OCI-LY3 (cell line): ENCODE measurements at regions not wholly inside any gene's neighbourhood (a gene's known extent, or its start where the extent isn't known, plus 50 kb on each side); places are given as distances from the start of the nearest gene placed in this dataset.

Experiments used
- H2AFZ ChIP-seq: fragments of 200-600, 300-600 bp; shearing (Covaris generic); 2 replicates; pipeline ENCODE4 v1.6.0; 2014; ENCODE audit warnings: antibody characterized with exemption, low read depth, low read length
- H3K27ac ChIP-seq: fragments of 200-600, 300-600 bp; sonication (generic); 2 replicates; pipeline ENCODE4 v1.5.1; 2014; ENCODE audit warnings: mild to moderate bottlenecking, low read length, moderate library complexity, mixed read lengths
- H3K27me3 ChIP-seq: fragments of 200-600, 300-600 bp; sonication (generic); 2 replicates; pipeline ENCODE4 v1.6.1; 2014; ENCODE audit warnings: low read depth, low read length, mixed read lengths
- H3K36me3 ChIP-seq: fragments of 200-600, 300-600 bp; sonication (generic); replicated peaks from 2 replicates; pipeline ENCODE3; 2014; ENCODE audit warnings: low read depth, low read length, mixed read lengths
- H3K4me1 ChIP-seq: fragments of 300-600, 200-600 bp; sonication (generic); 2 replicates; pipeline ENCODE4 v1.6.1; 2014; ENCODE audit warnings: low read length, mixed read lengths
- H3K4me2 ChIP-seq: fragments of 200-600, 300-600 bp; sonication (generic); 2 replicates; pipeline ENCODE4 v1.6.1; 2014; ENCODE audit warnings: low read length, mixed read lengths
- H3K4me3 ChIP-seq: fragments of 300-600, 200-600 bp; sonication (generic); 2 replicates; pipeline ENCODE4 v1.5.1; 2014; ENCODE audit warnings: antibody characterized with exemption, mild to moderate bottlenecking, low read length, moderate library complexity
- H3K79me2 ChIP-seq: fragments of 300-600, 200-600 bp; shearing (Covaris generic); 2 replicates; pipeline ENCODE4 v1.6.1; 2014; ENCODE audit warnings: mild to moderate bottlenecking, low read length, mixed read lengths
- H3K9ac ChIP-seq: fragments of 300-600, 200-600 bp; shearing (Covaris generic); 2 replicates; pipeline ENCODE4 v1.6.0; 2014; ENCODE audit warnings: mild to moderate bottlenecking, low read length, moderate library complexity
- H3K9me3 ChIP-seq: fragments of 200-600, 300-600 bp; shearing (Covaris generic); 2 replicates; pipeline ENCODE4 v1.6.1; 2014; ENCODE audit warnings: low read length, mixed read lengths; ENCODE audit not compliant: insufficient read depth
- H4K20me1 ChIP-seq: fragments of 200-600, 300-600 bp; sonication (generic); 2 replicates; pipeline ENCODE4 v1.6.1; 2016; ENCODE audit warnings: low read length, mixed read lengths; ENCODE audit not compliant: insufficient read depth
- CTCF ChIP-seq: fragments of 200-600, 300-600 bp; sonication (generic); IDR thresholded peaks from 2 replicates; pipeline ENCODE4 v1.5.1; 2014; ENCODE audit warnings: antibody characterized with exemption, low read length, low read depth
- EZH2phosphoT487 ChIP-seq: fragments of 200-600 bp; shearing (Covaris generic); IDR thresholded peaks from 2 replicates; pipeline ENCODE4 v1.6.1; 2018; ENCODE audit warnings: antibody characterized with exemption, mixed run types, low read depth

- Histone ChIP-seq H3K79me2 (no peaks in the 10 kb centered on the region), H3K4me1 (no peaks in the 10 kb centered on the region), H3K27me3 (no peaks in the 10 kb centered on the region), H3K36me3 (no peaks in the 10 kb centered on the region), H3K27ac (no peak overlapping the region), H2AFZ (no peak overlapping the region), H3K4me3 (no peak overlapping the region), H3K9ac (no peak overlapping the region), H4K20me1 (no peaks in the 10 kb centered on the region), H3K9me3 (no peaks in the 10 kb centered on the region), H3K4me2 (no peak overlapping the region)
- no peak for TF ChIP-seq EZH2phosphoT487
- no peak for TF ChIP-seq CTCF
These were observed 387.0 kb upstream of the CDH19 start for GRCh38 chr18:66990909-66991308.

DNA sequence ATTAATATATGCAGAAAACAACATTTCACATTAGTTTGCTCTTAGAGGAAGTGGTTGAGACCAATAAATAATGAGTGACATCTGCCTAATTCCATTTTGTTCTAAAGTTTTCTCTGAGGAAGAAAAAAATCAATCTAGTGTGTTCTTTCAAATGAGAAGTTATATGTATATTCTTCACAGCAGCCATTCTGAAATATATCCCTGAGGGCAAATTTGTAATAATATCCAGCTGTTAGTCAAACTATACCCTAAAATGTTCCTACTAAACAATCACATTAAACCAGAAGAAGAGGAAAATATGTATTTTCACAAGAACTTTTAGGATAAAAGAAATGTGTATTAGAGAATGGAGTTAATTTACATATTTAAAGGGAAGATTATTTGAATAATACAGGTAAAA lies 375.1 kb upstream of the CDH19 start:
- no peaks in the 10 kb centered on the region for H3K36me3 ChIP-seq
- H4K20me1 ChIP-seq = no peaks in the 10 kb centered on the region
- TF ChIP-seq EZH2phosphoT487 = no peak
- no peak for TF ChIP-seq CTCF
- H2AFZ ChIP-seq = no peak overlapping the region
- H3K4me3 ChIP-seq = no peak overlapping the region
- H3K4me1 ChIP-seq = no peaks in the 10 kb centered on the region
- no peaks in the 10 kb centered on the region for H3K9me3 ChIP-seq
- H3K4me2 ChIP-seq = no peak overlapping the region
- H3K27me3 ChIP-seq = no peaks in the 10 kb centered on the region
- no peaks in the 10 kb centered on the region for H3K79me2 ChIP-seq
- H3K27ac ChIP-seq = no peak overlapping the region
- H3K9ac ChIP-seq = no peak overlapping the region

DNA sequence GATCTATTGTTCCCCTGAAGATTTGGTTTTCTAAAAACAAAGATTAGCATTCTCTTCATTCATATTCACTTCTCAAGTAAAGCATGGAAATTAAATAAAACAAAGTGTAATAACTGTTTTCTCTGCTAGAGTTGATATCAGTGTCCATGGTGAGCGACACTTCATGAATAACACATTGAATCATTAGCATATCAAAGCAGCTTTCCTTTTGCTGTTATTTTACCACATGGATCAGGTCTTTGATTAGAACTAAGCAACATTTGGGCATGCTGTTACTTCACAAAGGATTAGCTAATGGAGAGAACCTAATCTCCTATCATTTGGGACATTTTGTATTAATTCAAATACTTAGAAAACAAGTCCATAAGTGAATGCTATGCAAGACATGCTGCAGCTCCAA lies 368.8 kb upstream of the CDH19 start:
- no peak overlapping the region for H3K27ac ChIP-seq

DNA sequence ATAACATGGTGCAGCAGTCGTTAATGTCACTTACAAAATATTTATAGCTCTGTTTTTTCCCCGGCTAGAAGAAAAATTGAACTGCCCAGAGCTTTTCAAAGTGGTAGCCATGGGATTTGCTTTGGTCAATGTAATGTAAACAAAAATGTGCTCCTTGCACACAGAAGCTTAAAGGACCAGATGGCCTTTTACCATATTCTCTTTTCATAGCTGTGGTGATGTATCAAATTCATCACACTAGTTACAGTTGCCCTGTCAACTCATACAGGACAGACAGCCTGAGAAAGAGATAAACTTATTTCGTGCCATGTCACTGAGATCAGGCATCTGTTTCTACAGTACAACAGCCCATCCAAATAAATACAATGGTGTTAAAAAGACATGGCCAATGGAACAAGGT lies 368.1 kb upstream of the CDH19 start:
- no peaks in the 10 kb centered on the region for H4K20me1 ChIP-seq
- no peaks in the 10 kb centered on the region for H3K4me1 ChIP-seq
- H3K4me2 ChIP-seq = no peak overlapping the region
- no peaks in the 10 kb centered on the region for H3K27me3 ChIP-seq
- H3K36me3 ChIP-seq = no peaks in the 10 kb centered on the region
- H3K9me3 ChIP-seq = no peaks in the 10 kb centered on the region
- H3K4me3 ChIP-seq = no peak overlapping the region
- H3K79me2 ChIP-seq = no peaks in the 10 kb centered on the region
- TF ChIP-seq CTCF (no peak), EZH2phosphoT487 (no peak)
- no peak overlapping the region for H3K9ac ChIP-seq
- no peak overlapping the region for H2AFZ ChIP-seq
- no peak overlapping the region for H3K27ac ChIP-seq

More for the DNA sequence above, 368.8 kb upstream of the CDH19 start:
- Histone ChIP-seq H3K36me3 (no peaks in the 10 kb centered on the region), H3K4me1 (no peaks in the 10 kb centered on the region), H2AFZ (no peak overlapping the region), H4K20me1 (no peaks in the 10 kb centered on the region), H3K9ac (no peak overlapping the region), H3K4me2 (no peak overlapping the region), H3K4me3 (no peak overlapping the region), H3K79me2 (no peaks in the 10 kb centered on the region), H3K9me3 (no peaks in the 10 kb centered on the region), H3K27me3 (no peaks in the 10 kb centered on the region)
- TF ChIP-seq EZH2phosphoT487 (no peak), CTCF (no peak)
